ENCODE measurements at regions not wholly inside any gene's neighbourhood (a gene's known extent, or its start where the extent isn't known, plus 50 kb on each side); places are given as distances from the start of the nearest gene placed in this dataset.

DNA sequence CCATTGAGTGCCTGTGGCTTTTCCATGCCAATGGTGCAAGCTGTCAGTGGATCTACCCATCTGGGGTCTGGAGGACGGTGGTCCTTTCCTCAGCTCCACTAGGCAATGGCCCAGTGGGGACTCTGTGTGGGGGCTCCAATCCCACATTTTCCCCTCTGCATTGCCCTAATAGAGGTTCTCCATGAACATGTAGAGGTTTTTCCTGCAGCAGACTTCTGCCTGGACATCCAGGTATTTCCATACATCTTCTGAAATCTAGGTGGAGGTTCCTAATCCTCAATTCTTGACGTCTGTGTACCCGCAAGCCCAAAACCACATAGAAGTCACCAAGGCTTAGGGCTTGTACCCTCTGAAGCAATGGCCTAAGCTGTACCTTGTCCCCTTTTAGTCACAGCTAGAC lies 703.1 kb downstream of the MCTP2 start:
- H3K9me3 ChIP-seq (ENCODE audit: control insufficient read depth, low read length): no peaks in the 10 kb centered on the region
- no peak overlapping the region for H3K4me3 ChIP-seq (ENCODE audit: low read length)

DNA sequence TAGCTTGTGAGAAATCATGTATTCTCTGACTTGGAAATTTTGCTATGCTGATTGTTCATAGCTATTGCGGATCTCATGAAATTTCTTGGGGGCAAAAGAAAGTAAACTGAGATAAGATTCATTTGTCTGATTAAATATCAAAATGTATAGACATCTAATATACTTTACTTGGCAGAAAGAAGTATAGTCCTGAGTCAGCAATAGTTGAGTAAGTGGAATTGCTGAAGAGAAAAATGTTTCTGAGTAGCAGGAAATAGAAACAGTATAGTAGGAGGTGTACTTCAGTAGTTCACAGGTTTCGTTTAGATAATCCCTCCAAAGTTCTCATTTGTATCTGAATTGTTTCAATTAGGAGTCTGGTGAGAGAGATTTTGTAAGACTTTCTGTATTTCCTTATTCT lies 705.9 kb downstream of the MCTP2 start:
- H3K36me3 ChIP-seq (ENCODE audit: control insufficient read depth, insufficient read depth, low read length): no peaks in the 10 kb centered on the region
- H3K4me3 ChIP-seq (ENCODE audit: low read length): no peak overlapping the region
- no peak overlapping the region for H3K9ac ChIP-seq (ENCODE audit: low read length)
- H3K9me3 ChIP-seq (ENCODE audit: control insufficient read depth, low read length): no peaks in the 10 kb centered on the region
- H3K27me3 ChIP-seq (ENCODE audit: control insufficient read depth, insufficient read depth, low read length): no peaks in the 10 kb centered on the region
- H3K4me1 ChIP-seq (ENCODE audit: control insufficient read depth, insufficient read depth, low read length): no peaks in the 10 kb centered on the region

More for the DNA sequence above, 703.1 kb downstream of the MCTP2 start:
- H3K27me3 ChIP-seq (ENCODE audit: control insufficient read depth, insufficient read depth, low read length): no peaks in the 10 kb centered on the region
- no peak overlapping the region for H3K9ac ChIP-seq (ENCODE audit: low read length)
- no peaks in the 10 kb centered on the region for H3K36me3 ChIP-seq (ENCODE audit: control insufficient read depth, insufficient read depth, low read length)
- H3K4me1 ChIP-seq (ENCODE audit: control insufficient read depth, insufficient read depth, low read length): no peaks in the 10 kb centered on the region

DNA sequence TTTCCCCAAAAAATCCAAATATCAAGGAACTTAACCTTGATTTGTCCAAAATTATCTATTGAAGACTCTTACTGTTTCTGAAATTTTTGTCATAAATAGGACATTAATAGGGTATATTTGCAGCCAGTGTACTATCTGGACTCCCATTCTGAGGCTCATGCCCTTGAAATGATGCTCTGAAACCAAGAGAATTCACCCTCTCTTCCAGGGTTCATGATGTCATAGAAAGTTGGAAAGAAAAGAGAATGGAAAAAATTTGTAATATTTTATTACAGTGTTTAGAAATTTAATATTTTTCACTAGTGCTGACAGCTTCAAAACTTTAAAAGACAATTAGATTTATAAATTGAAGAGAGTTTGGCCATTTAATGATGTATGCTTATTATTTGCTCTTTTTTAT lies 712.5 kb downstream of the MCTP2 start:
- Histone ChIP-seq H3K4me1 (ENCODE audit: control insufficient read depth, insufficient read depth, low read length) (no peaks in the 10 kb centered on the region), H3K9ac (ENCODE audit: low read length) (no peak overlapping the region), H3K36me3 (ENCODE audit: control insufficient read depth, insufficient read depth, low read length) (no peaks in the 10 kb centered on the region), H3K4me3 (ENCODE audit: low read length) (no peak overlapping the region), H3K27me3 (ENCODE audit: control insufficient read depth, insufficient read depth, low read length) (no peaks in the 10 kb centered on the region), H3K9me3 (ENCODE audit: control insufficient read depth, low read length) (no peaks in the 10 kb centered on the region)

DNA sequence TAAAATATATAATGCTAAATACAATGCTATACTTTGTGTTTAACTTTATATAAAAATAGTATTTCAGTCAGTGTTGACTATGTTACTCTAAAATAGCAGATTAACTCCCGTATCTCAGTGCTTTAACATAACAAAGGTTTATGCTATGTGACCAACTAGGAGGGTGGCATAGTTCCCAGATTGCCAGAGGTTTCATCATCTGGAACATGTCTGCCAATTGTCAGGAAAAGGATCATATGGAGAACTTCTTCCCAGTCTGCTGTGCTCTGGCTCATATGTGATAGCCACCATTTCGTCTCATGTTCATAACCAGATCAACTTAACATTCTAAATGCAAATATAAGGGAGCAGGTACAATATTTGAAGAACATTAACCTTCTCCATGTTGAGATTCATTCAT lies 720.2 kb downstream of the MCTP2 start:
- H3K9me3 ChIP-seq (ENCODE audit: control insufficient read depth, low read length): no peaks in the 10 kb centered on the region
- no peak overlapping the region for H3K9ac ChIP-seq (ENCODE audit: low read length)
- H3K4me1 ChIP-seq (ENCODE audit: control insufficient read depth, insufficient read depth, low read length): no peaks in the 10 kb centered on the region
- no peaks in the 10 kb centered on the region for H3K27me3 ChIP-seq (ENCODE audit: control insufficient read depth, insufficient read depth, low read length)
- H3K4me3 ChIP-seq (ENCODE audit: low read length): no peak overlapping the region
- H3K36me3 ChIP-seq (ENCODE audit: control insufficient read depth, insufficient read depth, low read length): no peaks in the 10 kb centered on the region

DNA sequence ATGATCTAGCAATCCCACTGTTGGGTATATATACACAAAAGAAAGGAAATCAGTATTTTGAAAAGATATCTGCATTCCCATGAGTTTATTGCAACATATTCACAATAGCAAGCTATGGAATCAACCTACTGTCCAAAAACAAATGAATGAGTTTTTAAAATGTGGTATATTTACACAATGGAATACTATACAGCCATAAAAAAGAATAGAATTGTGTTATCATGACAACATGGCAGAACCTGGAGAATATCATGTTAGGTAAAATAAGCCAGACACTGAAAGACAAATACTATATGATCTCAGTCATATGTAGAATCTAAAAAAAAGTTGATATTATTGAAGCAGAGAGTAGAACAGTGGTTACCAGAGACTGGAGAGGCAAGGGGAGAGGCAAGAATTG lies 732.6 kb downstream of the MCTP2 start:
- Histone ChIP-seq H3K4me3 (ENCODE audit: low read length) (no peak overlapping the region), H3K36me3 (ENCODE audit: control insufficient read depth, insufficient read depth, low read length) (no peaks in the 10 kb centered on the region), H3K27me3 (ENCODE audit: control insufficient read depth, insufficient read depth, low read length) (no peaks in the 10 kb centered on the region), H3K9ac (ENCODE audit: low read length) (no peak overlapping the region), H3K4me1 (ENCODE audit: control insufficient read depth, insufficient read depth, low read length) (no peaks in the 10 kb centered on the region), H3K9me3 (ENCODE audit: control insufficient read depth, low read length) (no peaks in the 10 kb centered on the region)

DNA sequence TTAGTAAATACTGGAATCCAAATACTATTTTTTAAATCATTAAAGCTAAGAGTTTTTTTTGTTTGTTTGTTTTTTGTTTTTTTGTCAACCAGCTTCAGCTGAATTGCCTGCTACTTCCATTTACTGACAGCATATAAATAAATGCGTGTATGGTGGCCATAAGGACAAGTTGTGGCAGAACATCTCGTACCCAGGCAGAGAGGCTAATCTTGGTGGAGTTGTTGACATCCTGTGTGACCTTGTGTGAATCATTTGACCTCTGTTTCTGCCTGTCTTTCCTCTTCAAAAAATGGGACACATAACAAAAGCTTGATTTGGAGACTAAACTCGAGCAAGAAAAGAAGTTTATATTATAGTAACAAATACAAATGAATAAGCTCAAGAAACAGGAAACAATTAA lies 734.2 kb downstream of the MCTP2 start:
- Histone ChIP-seq H3K9ac (ENCODE audit: low read length) (no peak overlapping the region), H3K36me3 (ENCODE audit: control insufficient read depth, insufficient read depth, low read length) (no peaks in the 10 kb centered on the region)

DNA sequence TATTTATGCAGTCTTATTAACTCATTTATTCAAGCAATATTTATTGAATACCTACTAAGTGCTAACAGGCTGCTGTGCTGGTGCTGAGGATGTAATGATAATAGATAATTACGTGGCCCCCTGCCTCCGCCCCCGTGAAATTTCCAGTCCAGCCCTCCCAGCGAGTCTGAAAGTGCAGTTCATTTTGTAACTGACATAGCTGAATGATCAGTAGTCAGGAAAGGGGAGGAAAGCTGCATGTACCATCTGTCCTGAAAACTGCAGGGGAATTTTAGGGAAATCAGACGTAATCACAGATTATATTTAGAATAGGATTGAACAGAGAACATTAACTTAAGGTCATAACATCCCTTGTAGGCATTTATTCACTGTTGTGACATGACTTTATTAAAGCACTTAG lies 736.8 kb downstream of the MCTP2 start:
- H3K9me3 ChIP-seq (ENCODE audit: control insufficient read depth, low read length): no peaks in the 10 kb centered on the region
- H3K27me3 ChIP-seq (ENCODE audit: control insufficient read depth, insufficient read depth, low read length): no peaks in the 10 kb centered on the region
- H3K4me3 ChIP-seq (ENCODE audit: low read length): no peak overlapping the region

More for the DNA sequence above, 734.2 kb downstream of the MCTP2 start:
- Histone ChIP-seq H3K4me1 (ENCODE audit: control insufficient read depth, insufficient read depth, low read length) (no peaks in the 10 kb centered on the region), H3K27me3 (ENCODE audit: control insufficient read depth, insufficient read depth, low read length) (no peaks in the 10 kb centered on the region), H3K4me3 (ENCODE audit: low read length) (no peak overlapping the region), H3K9me3 (ENCODE audit: control insufficient read depth, low read length) (no peaks in the 10 kb centered on the region)

DNA sequence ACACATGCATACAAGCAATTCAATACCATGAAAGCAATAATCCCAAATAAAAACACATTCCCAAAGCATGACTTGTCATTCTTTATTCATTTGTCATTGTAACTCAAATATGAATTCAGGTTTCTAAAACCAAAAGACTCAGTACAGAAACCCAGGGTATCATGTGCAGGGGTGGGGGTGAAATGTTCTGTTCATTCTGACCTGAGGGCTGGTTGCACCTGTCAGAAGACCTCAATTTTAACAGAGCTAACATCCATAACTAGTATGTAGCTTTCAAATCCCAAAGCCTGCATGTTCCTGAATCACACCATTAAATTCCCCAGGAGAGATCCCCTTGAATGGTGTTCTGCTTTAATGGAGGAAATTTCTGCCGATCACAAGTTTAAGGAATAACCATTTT lies 738.7 kb downstream of the MCTP2 start:
- no peak overlapping the region for H3K9ac ChIP-seq (ENCODE audit: low read length)

More for the DNA sequence above, 736.8 kb downstream of the MCTP2 start:
- no peaks in the 10 kb centered on the region for H3K36me3 ChIP-seq (ENCODE audit: control insufficient read depth, insufficient read depth, low read length)
- no peak overlapping the region for H3K9ac ChIP-seq (ENCODE audit: low read length)
- H3K4me1 ChIP-seq (ENCODE audit: control insufficient read depth, insufficient read depth, low read length): no peaks in the 10 kb centered on the region

DNA sequence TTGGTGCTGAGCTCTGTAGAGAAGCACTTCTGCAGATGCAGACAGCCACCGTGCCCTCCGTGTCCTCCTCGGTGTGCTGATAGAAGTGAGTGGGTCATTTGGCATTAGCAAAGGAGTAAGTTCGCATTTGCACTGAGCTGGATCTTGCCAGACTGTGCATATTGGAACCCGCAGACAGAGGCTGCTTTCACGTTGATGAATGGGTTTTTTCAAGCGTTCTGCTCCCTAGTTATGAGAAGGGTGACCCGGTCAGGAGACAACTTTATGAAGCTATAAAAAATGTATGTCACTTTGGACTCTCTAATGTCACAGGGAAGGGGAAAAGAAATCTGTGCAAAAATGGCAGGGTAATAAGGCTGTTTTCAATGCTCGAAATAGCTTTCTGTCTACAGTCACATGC lies 739.4 kb downstream of the MCTP2 start:
- Histone ChIP-seq H3K4me3 (ENCODE audit: low read length) (no peak overlapping the region), H3K27me3 (ENCODE audit: control insufficient read depth, insufficient read depth, low read length) (no peaks in the 10 kb centered on the region), H3K36me3 (ENCODE audit: control insufficient read depth, insufficient read depth, low read length) (no peaks in the 10 kb centered on the region), H3K9ac (ENCODE audit: low read length) (no peak overlapping the region), H3K4me1 (ENCODE audit: control insufficient read depth, insufficient read depth, low read length) (no peaks in the 10 kb centered on the region), H3K9me3 (ENCODE audit: control insufficient read depth, low read length) (no peaks in the 10 kb centered on the region)

More for the DNA sequence above, 738.7 kb downstream of the MCTP2 start:
- Histone ChIP-seq H3K9me3 (ENCODE audit: control insufficient read depth, low read length) (no peaks in the 10 kb centered on the region), H3K36me3 (ENCODE audit: control insufficient read depth, insufficient read depth, low read length) (no peaks in the 10 kb centered on the region), H3K4me3 (ENCODE audit: low read length) (no peak overlapping the region), H3K27me3 (ENCODE audit: control insufficient read depth, insufficient read depth, low read length) (no peaks in the 10 kb centered on the region), H3K4me1 (ENCODE audit: control insufficient read depth, insufficient read depth, low read length) (no peaks in the 10 kb centered on the region)

DNA sequence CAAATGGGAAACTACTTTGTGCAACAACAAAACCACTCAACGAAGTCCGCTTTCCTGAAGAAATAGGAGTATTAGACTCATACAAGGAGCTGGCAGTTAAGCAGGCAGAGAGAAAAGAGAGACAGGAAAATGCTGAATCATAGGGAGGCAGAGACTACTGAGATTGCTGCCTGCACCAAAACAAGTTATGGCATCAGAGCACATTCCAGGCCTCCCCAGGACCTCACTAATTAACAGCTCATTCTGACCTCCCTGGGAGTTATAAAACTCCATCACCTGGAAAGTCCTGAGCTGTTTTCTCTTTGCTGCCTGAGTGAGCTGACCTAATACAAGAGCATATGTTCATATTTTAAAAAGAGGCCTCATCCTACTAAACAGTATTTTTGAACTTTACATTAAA lies 741.0 kb downstream of the MCTP2 start:
- Histone ChIP-seq H3K4me3 (ENCODE audit: low read length) (no peak overlapping the region), H3K27me3 (ENCODE audit: control insufficient read depth, insufficient read depth, low read length) (no peaks in the 10 kb centered on the region), H3K36me3 (ENCODE audit: control insufficient read depth, insufficient read depth, low read length) (no peaks in the 10 kb centered on the region), H3K9me3 (ENCODE audit: control insufficient read depth, low read length) (no peaks in the 10 kb centered on the region), H3K9ac (ENCODE audit: low read length) (no peak overlapping the region), H3K4me1 (ENCODE audit: control insufficient read depth, insufficient read depth, low read length) (no peaks in the 10 kb centered on the region)

DNA sequence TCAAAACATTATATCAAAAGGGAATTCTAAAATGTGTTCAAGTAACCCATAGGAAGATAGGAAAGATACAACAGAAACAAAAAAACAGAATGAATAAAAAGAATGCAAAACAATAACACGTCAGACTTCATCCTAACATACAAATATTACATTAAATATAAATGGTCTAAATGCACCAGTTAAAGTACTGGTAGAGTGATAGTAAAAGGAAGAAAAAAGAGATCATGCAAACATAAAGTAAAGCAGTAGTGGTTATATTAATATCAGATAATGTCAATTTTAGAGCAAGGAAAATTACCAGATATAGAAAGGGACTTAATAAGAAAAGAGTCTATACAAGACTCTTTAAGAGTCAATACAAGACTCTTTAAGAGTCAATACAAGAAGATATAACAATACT lies 755.7 kb downstream of the MCTP2 start:
- no peaks in the 10 kb centered on the region for H3K27me3 ChIP-seq (ENCODE audit: control insufficient read depth, insufficient read depth, low read length)

DNA sequence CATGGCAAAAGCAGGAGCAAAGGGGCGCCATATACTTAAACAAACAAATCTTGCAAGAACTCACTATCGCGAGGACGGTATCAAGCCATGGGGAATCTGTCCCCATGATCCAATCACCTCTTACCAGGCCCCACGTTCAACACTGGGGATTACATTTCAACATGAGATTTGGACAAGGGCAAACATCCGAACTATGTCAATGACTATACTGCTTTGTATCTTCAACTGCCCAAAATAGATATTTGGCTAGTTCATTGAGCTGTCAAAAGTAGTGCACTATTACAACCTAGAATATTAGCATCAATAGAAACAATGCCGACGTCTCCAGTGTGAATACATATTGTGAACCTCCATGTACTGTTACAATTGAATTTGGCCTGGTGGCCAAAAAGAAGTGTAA lies 760.4 kb downstream of the MCTP2 start:
- Histone ChIP-seq H3K4me1 (ENCODE audit: control insufficient read depth, insufficient read depth, low read length) (no peaks in the 10 kb centered on the region), H3K4me3 (ENCODE audit: low read length) (no peak overlapping the region), H3K36me3 (ENCODE audit: control insufficient read depth, insufficient read depth, low read length) (no peaks in the 10 kb centered on the region), H3K9me3 (ENCODE audit: control insufficient read depth, low read length) (no peaks in the 10 kb centered on the region), H3K27me3 (ENCODE audit: control insufficient read depth, insufficient read depth, low read length) (no peaks in the 10 kb centered on the region), H3K9ac (ENCODE audit: low read length) (no peak overlapping the region)

More for the DNA sequence above, 755.7 kb downstream of the MCTP2 start:
- Histone ChIP-seq H3K9me3 (ENCODE audit: control insufficient read depth, low read length) (no peaks in the 10 kb centered on the region), H3K9ac (ENCODE audit: low read length) (no peak overlapping the region), H3K36me3 (ENCODE audit: control insufficient read depth, insufficient read depth, low read length) (no peaks in the 10 kb centered on the region), H3K4me3 (ENCODE audit: low read length) (no peak overlapping the region), H3K4me1 (ENCODE audit: control insufficient read depth, insufficient read depth, low read length) (no peaks in the 10 kb centered on the region)

DNA sequence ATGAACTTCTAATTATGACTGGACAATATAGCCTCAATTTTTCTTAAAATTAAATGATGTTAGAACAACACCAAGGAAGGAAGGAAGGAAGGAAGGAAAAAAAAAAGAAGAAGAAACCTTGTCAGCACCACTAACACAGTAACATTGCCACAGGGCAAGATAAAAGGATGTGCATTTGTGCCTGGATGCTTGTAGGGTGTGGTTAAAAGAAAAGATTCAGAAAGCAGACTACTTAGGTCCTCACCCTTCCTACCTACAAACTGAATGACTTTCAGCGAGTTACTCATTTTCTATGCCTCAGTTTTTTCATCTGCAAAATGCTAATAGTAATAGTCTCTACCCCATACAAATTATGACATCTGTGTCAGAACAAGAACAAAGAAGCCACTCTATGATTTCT lies 778.3 kb downstream of the MCTP2 start:
- no peaks in the 10 kb centered on the region for H3K27me3 ChIP-seq (ENCODE audit: control insufficient read depth, insufficient read depth, low read length)
- no peak overlapping the region for H3K4me3 ChIP-seq (ENCODE audit: low read length)
- no peaks in the 10 kb centered on the region for H3K4me1 ChIP-seq (ENCODE audit: control insufficient read depth, insufficient read depth, low read length)
- no peaks in the 10 kb centered on the region for H3K36me3 ChIP-seq (ENCODE audit: control insufficient read depth, insufficient read depth, low read length)
- no peak overlapping the region for H3K9ac ChIP-seq (ENCODE audit: low read length)
- no peaks in the 10 kb centered on the region for H3K9me3 ChIP-seq (ENCODE audit: control insufficient read depth, low read length)

Measured in mucosa of stomach (tissue), 1 donor.